ENCODE measurements at regions not wholly inside any gene's neighbourhood (a gene's known extent, or its start where the extent isn't known, plus 50 kb on each side); places are given as distances from the start of the nearest gene placed in this dataset.

GRCh38 chr3:182139627-182140357 is 428.1 kb downstream of the SOX2 start:
- TF ChIP-seq CTCF (conservative IDR thresholded peaks at IDR 0.05) = peak; percentile 44; the same call in 1 of the 2 replicates
- no peak for TF ChIP-seq EZH2 (IDR thresholded peaks at IDR 0.05; ENCODE audit: low read depth)

Data from PC-9 (cell line).